ENCODE measurements at regions not wholly inside any gene's neighbourhood (a gene's known extent, or its start where the extent isn't known, plus 50 kb on each side); places are given as distances from the start of the nearest gene placed in this dataset.

DNA sequence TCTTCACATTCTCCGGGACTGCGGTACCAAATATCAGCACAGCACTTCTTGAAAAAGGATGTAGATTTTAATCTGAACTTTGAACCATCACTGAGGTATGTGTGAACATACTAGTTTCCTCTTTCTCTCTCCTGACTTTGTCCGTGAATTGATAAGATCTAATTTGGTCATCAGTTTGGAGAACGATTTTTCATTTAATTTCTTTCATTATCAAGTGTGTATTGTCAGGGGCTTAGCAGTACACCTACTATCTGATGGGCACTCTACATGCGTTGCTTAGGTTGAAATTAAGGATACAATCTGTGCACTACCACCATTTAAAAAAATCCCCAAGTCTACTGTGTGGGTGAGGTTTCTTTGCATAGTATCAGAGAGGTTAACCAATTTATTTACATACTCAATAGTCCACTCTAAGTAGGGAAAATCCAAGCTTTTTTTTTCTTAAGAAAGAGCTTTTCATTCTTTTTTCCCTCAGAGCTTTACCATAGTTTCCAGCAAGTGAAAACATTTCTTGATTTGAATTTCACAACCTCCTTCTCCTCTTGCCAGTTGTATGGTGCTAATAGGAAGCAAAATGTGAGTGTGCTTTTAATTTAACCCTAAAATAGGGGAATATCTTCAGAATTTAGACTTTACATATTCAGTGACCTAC lies 105.4 kb upstream of the ESR1 start:
- no peak for DNase-seq (ENCODE audit: low read depth)
- TF ChIP-seq CTCF (IDR thresholded peaks at IDR 0.05; ENCODE audit: low read depth, low read length): no peak
- no peak for TF ChIP-seq POLR2A (IDR thresholded peaks at IDR 0.05; ENCODE audit: extremely low read depth, insufficient read length)
- no peak for TF ChIP-seq MYC (IDR thresholded peaks at IDR 0.05; ENCODE audit: low read depth, low read length)
- TF ChIP-seq, protein P1, sequence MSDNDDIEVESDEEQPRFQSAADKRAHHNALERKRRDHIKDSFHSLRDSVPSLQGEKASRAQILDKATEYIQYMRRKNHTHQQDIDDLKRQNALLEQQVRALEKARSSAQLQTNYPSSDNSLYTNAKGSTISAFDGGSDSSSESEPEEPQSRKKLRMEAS (IDR thresholded peaks at IDR 0.05; ENCODE audit: low read depth, low read length): no peak
- H3K4me3 ChIP-seq (ENCODE audit: low read depth, low read length): no peak overlapping the region

DNA sequence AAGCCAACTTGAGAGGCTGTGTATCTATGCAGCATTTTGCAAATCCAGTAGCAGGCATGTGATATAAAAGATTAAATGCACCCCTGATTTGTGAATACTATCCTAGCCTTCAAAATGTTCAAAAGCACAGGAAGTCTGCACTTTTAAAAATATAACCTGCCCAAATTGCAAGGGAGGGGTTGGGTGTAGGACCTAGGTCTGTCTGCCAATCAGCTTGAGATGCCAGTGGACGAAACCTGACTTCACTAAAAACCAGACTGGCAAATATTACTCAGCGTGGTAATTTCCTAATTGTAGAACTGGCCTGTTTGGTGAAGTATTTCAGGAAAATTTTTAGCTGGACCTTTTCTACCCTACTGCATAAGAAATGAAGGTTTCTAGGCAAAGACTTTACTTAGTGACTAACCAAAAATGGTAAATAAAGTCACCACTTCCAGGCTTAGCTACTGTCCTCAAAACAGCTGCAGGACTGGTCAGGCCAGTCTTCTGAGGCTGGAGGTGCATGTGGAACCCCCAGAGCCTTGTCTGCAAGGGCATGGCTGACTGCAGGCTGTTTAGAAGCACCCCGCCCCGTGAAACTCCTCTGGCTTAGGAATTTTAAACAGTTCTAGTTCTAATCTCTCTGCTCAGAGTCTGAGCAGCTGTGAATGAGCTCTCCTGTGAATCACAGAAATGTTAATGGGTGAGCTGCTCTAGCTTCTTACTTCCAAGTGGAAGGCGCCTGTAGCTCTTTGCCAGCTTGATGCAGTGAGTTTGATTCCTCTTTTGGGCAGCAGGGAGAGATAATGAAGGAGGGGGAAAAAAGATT lies 104.4 kb upstream of the ESR1 start:
- no peak for TF ChIP-seq POLR2A (IDR thresholded peaks at IDR 0.05; ENCODE audit: extremely low read depth, insufficient read length)
- TF ChIP-seq MYC (IDR thresholded peaks at IDR 0.05; ENCODE audit: low read depth, low read length): no peak
- TF ChIP-seq CTCF (IDR thresholded peaks at IDR 0.05; ENCODE audit: low read depth, low read length): no peak
- TF ChIP-seq, protein P1 (IDR thresholded peaks at IDR 0.05; ENCODE audit: low read depth, low read length): no peak
- no peak for DNase-seq (ENCODE audit: low read depth)
- H3K4me3 ChIP-seq (ENCODE audit: low read depth, low read length): no peak overlapping the region

DNA sequence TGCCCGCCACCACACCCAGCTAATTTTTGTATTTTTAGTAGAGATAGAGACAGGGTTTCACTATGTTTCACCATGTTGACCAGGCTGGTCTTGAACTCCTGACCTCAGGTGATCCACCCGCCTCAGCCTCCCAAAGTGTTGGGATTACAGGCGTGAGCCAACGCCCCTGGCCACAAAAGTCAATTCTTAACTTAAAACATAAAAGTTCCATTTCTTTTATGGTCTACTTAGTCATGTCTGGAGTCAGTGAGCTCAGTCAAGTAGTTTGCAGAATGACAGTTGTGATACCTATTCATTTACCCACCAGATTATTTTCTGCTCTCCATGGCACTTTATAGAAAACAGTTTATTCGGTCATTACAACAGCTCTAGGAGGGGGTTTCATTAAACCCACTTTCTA lies 103.1 kb upstream of the ESR1 start:
- H3K4me3 ChIP-seq (ENCODE audit: low read depth, low read length): no peak overlapping the region
- TF ChIP-seq, protein P1 (IDR thresholded peaks at IDR 0.05; ENCODE audit: low read depth, low read length): no peak
- no peak for TF ChIP-seq CTCF (IDR thresholded peaks at IDR 0.05; ENCODE audit: low read depth, low read length)
- no peak for TF ChIP-seq POLR2A (IDR thresholded peaks at IDR 0.05; ENCODE audit: extremely low read depth, insufficient read length)
- no peak for TF ChIP-seq MYC (IDR thresholded peaks at IDR 0.05; ENCODE audit: low read depth, low read length)
- DNase-seq (ENCODE audit: low read depth): no peak

DNA sequence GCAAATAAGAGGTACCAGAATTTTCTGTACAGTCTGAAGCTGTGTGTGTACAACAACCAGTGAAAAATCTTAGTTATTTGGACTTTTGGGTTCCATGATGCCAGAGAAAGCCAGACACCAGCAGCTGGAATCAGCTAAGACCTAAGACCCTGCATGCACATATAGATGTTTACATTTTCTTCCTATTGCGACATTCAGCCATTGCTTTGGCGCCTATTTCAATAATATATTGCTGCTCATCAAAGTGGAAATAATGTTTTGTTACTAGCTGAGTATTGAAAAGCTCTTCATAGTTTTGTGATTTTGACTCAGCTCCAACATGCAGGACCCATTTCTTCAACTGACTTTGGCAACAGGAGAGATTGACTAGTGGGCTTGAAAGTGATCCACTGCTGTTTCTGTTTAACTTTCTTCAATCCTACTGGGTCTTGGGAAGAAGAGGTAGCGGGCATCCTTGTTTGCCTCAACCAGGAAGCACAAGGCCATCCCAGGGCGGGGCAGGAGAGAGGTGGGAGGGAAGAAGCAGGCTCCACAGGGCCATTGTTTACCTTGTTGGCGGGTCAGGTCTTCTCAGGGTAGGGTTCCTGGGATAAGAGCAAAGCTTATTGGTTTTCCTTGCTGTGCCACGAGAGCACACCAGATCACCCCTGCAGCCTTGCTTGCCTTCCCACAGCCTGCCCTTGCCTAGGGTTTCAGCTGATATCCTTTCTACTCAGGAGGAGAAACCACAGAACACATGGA lies 101.3 kb upstream of the ESR1 start:
- no peak overlapping the region for H3K4me3 ChIP-seq (ENCODE audit: low read depth, low read length)
- TF ChIP-seq, protein P1 (IDR thresholded peaks at IDR 0.05; ENCODE audit: low read depth, low read length): no peak
- TF ChIP-seq MYC (IDR thresholded peaks at IDR 0.05; ENCODE audit: low read depth, low read length) (no peak), POLR2A (IDR thresholded peaks at IDR 0.05; ENCODE audit: extremely low read depth, insufficient read length) (no peak), CTCF (IDR thresholded peaks at IDR 0.05; ENCODE audit: low read depth, low read length) (no peak)
- no peak for DNase-seq (ENCODE audit: low read depth)

- no peak overlapping the region for H3K4me3 ChIP-seq (ENCODE audit: low read depth, low read length)
- TF ChIP-seq MYC (IDR thresholded peaks at IDR 0.05; ENCODE audit: low read depth, low read length) (no peak), CTCF (IDR thresholded peaks at IDR 0.05; ENCODE audit: low read depth, low read length) (no peak), POLR2A (IDR thresholded peaks at IDR 0.05; ENCODE audit: extremely low read depth, insufficient read length) (no peak)
- TF ChIP-seq, protein P1 (IDR thresholded peaks at IDR 0.05; ENCODE audit: low read depth, low read length): no peak
- DNase-seq (ENCODE audit: low read depth): no peak
These were observed 98.2 kb upstream of the ESR1 start for GRCh38 chr6:151709329-151709728.

Measured in NB4 (cell line).